ENCODE measurements at regions not wholly inside any gene's neighbourhood (a gene's known extent, or its start where the extent isn't known, plus 50 kb on each side); places are given as distances from the start of the nearest gene placed in this dataset.
"Not testable (repeated sequence)": the region's sequence is repeated elsewhere in the genome, so short reads cannot be mapped to it uniquely, and the experiment has no call there.

GRCh38 chr3:191148131-191148530, 50.9 kb upstream of the OSTN start:
- DNase-seq (ENCODE audit: low spot score), result no peak

GRCh38 chr3:191143224-191143623, 55.8 kb upstream of the OSTN start:
- no peak for DNase-seq (ENCODE audit: low spot score)

GRCh38 chr3:191141728-191142127, 57.3 kb upstream of the OSTN start:
- DNase-seq (ENCODE audit: low spot score), result no peak

- DNase-seq (ENCODE audit: low spot score), result no peak
Observed at GRCh38 chr3:191139736-191140135, 59.3 kb upstream of the OSTN start.

GRCh38 chr3:191138937-191139336, 60.1 kb upstream of the OSTN start:
- no peak for DNase-seq (ENCODE audit: low spot score)

- no peak for DNase-seq (ENCODE audit: low spot score)
Observed at GRCh38 chr3:191137708-191138107, 61.3 kb upstream of the OSTN start.

- no peak for DNase-seq (ENCODE audit: low spot score)
Observed at GRCh38 chr3:191136347-191136746, 62.7 kb upstream of the OSTN start.

GRCh38 chr3:191135175-191135574, 63.9 kb upstream of the OSTN start:
- DNase-seq (ENCODE audit: low spot score), result no peak

- DNase-seq (ENCODE audit: low spot score), result no peak
Observed at GRCh38 chr3:191133359-191133758, 65.7 kb upstream of the OSTN start.

GRCh38 chr3:191131305-191131704, 67.7 kb upstream of the OSTN start:
- DNase-seq (ENCODE audit: low spot score), result no peak

- not testable (repeated sequence) for DNase-seq (ENCODE audit: low spot score)
Observed at GRCh38 chr3:191124891-191125290, 74.2 kb upstream of the OSTN start.

- no peak for DNase-seq (ENCODE audit: low spot score)
Observed at GRCh38 chr3:191123946-191124345, 75.1 kb upstream of the OSTN start.

GRCh38 chr3:191123231-191123630, 75.8 kb upstream of the OSTN start:
- no peak for DNase-seq (ENCODE audit: low spot score)

GRCh38 chr3:191120447-191121298, 78.4 kb upstream of the OSTN start:
- DNase-seq (ENCODE audit: low spot score), result no peak

- DNase-seq (ENCODE audit: low spot score), result no peak
Observed at GRCh38 chr3:191119415-191120295, 79.4 kb upstream of the OSTN start.

- DNase-seq (ENCODE audit: low spot score), result no peak
Observed at GRCh38 chr3:191111722-191112121, 87.3 kb upstream of the OSTN start.

GRCh38 chr3:191105418-191105817, 93.6 kb upstream of the OSTN start:
- DNase-seq (ENCODE audit: low spot score), result no peak

- no peak for DNase-seq (ENCODE audit: low spot score)
Observed at GRCh38 chr3:191100516-191100915, 98.5 kb upstream of the OSTN start.

- no peak for DNase-seq (ENCODE audit: low spot score)
Observed at GRCh38 chr3:191094057-191094845, 104.8 kb upstream of the OSTN start.

GRCh38 chr3:191087391-191087790, 111.7 kb upstream of the OSTN start:
- DNase-seq (ENCODE audit: low spot score), result no peak

GRCh38 chr3:191085091-191085490, 114.0 kb upstream of the OSTN start:
- no peak for DNase-seq (ENCODE audit: low spot score)

- DNase-seq (ENCODE audit: low spot score), result not testable (repeated sequence)
Observed at GRCh38 chr3:191078913-191079312, 120.1 kb upstream of the OSTN start.

Data from mucosa of gallbladder (tissue), 1 donor.